B cell (primary cell): ENCODE measurements at regions not wholly inside any gene's neighbourhood (a gene's known extent, or its start where the extent isn't known, plus 50 kb on each side); places are given as distances from the start of the nearest gene placed in this dataset.

Experiments used
- CTCF ChIP-seq: fragments of 200-600 bp; IDR thresholded peaks from one replicate; pipeline ENCODE4 v1.8.0; 2022; ENCODE audit warnings: antibody characterized with exemption, mild to moderate bottlenecking
- EZH2 ChIP-seq: IDR thresholded peaks from 2 replicates; pipeline ENCODE4 v1.6.1; 2012; ENCODE audit warnings: borderline replicate concordance, low read depth, mild to moderate bottlenecking, moderate library complexity, low read length; ENCODE audit not compliant: insufficient read depth, poor library complexity, severe bottlenecking

- TF ChIP-seq CTCF (no peak), EZH2 (no peak)
Observed at GRCh38 chr12:105931762-105932570, 206.8 kb downstream of the NUAK1 start.
